ENCODE measurements at regions not wholly inside any gene's neighbourhood (a gene's known extent, or its start where the extent isn't known, plus 50 kb on each side); places are given as distances from the start of the nearest gene placed in this dataset.

DNA sequence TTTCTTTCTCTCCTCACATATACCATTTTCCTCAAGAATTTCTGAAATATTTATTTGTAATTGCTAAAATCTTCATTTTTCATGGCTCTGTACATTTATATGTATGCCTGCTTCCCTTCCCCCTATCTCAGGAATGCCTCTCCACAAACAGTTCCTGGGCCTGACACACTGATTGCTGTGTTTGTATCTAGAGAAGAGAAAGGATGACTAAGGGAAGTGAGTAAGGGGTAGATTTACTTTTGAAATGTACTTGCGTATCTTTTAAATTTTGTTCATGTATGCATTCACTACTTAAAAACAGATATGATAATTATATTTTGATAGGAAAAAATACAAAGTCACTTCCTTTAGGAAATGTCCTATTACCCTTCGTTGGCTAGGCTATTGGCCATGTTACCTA, 790.8 kb downstream of the PCDH18 start:
- DNase-seq, result no peak

DNA sequence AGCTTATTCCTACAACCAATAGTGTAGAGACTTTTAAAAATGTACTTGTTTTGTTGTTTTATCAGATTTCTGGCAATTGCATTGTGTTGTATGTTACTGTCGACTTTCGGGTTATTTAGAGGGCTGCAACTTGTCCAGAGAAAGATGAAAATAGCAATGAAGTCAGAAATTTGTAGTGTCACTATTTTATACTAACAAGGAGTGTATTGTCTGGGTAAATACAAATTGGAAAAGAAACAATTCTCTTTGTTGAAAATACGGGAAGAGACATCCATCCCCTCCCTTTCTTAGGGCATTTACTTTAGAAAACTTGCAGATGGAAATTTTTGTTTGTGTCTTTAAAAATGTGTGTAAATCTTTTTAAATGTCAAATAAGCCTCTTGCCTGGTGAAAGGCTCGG, 792.0 kb downstream of the PCDH18 start:
- no peak for DNase-seq

DNA sequence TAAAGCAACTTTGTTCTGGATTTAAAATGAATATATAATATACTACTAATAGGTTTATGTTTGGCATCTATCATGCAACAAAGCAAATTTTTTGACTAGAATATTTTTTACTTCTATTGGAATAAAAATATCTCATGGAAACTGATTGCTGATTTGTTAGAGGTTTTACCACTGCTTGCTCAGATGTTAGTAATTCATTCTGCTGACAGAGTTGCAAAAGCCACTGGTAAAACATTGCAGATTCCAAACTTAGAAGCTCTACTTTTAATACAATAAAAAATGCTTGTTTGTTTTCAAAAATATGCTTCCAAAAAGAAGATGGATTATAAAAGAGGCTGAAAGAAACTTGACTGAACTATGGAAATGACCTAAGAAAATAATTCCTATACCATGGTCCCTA, 795.2 kb downstream of the PCDH18 start:
- no peak for DNase-seq

DNA sequence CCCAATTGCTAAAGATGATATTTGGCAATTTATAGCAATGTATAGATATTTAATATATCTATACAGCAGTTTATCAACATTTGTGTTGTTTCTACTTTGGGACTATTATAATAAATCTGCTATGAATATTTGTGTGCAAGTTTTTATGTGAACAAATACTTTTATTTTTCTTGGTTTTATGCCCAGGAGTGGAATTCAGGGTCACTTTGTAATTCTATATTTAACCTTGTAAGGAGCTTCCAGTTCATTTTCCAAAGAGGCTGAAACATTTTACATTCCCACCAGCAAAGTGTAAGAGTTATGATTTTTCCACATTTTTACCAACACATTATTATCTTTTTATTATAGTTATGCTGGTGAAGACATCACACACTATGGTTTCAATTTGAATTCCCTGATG, 801.3 kb downstream of the PCDH18 start:
- no peak for DNase-seq

DNA sequence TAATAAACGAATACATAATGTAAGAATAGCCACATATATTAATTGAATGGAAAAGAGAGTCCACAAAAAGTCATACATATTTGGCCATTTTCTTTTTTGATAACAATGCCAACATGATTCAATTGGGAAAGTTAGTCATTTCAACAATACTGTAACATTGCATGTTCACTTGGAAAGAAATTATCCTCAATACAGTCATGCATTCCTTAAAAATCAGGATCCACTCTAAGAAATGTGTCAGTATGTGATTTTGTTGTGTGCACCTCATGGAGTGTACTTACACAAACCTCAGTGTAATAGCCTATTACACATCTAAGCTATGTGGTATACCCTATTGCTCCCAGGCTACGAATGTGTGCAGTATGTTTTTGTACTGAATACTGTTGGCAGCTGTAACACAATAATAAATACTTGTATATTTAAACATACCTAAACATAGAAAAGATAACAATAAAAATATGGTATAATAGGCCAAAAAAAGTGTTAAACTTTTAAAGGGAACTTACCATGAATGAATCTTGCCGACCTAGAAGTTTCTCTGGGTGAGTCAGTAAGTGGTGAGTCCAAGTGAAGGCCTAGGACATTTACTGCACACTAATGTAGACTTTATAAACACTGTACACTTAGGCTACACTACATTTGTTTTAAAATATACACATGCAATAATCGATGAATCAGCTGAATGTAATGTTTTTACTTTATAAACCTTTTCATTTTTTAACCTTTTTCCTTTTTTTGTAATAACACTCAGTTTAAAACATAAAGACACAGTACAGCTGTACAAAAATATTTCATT, 806.8 kb downstream of the PCDH18 start:
- no peak for DNase-seq

DNA sequence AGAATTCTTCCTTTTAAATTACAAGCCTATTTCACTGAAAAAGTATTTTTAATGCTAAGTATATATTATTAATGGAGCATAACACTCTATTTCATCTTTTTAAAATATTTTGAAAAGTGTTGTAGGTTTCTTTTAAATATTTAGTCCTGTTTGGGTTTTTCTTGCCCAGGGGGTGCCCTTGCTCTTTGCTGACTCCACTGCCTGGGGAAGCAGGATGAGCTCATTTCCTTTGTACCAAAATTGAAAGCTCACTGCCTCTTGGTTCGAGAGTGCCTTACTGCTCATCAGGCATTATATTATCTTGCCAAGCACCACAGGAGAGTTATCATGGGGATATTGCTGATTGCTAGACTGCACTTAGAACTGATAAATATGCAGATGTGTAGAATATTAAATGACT, 819.2 kb downstream of the PCDH18 start:
- DNase-seq, result peak; percentile 71

DNA sequence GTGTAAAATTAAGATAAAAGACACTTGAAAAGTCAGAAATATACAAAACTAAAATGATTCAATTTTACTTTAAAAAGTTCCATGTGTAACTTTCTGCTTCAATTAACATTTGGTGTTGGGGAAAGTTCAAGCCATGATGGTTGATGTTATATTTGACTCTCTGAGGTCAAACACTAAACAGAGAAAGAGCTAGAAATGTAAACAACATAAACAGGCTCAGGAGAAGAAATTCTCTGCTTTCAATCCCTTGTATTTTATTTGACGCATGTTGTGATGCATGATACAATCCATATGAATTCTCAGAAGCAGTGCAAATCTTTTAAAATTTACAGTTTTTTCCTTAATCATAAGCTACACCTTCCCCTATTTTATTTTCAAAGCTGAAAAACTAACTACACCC, 822.4 kb downstream of the PCDH18 start:
- DNase-seq, result no peak

DNA sequence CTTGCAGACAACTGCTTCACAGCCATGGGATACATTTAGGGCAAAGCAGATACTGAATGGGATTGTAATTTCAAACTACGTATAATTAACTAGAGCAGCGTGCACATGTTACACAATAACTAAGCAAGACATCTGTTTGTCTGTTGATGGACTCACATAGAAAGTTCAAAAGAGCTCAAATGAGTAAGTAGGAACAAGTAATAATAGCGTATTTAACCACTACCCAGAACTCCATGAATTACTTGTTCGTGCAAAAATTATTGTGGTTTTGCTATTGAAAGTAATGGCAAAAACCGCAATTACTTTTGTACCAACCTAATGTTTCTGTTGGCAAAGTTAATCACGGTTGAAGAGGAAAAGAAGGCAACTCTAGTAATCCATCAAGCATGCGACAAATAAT, 825.4 kb downstream of the PCDH18 start:
- DNase-seq, result no peak

DNA sequence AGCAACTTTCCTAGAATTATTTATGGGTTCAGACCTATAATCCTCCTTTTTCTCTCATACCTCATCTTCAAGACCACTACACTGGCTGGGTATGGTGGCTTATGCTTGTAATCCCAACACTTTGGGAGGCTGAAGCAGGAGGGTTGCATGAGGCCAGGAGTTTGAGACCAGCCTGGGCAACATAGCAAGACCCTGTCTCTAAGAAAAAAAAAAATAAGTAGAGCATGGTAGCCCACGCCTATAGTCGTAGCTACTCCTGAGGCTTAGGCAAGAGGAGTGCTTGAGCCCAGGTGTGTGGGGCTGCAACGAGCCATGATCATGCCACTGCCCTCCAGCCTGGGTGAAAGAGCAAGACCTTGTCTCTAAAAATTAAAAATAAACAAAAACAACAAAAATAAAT, 832.4 kb downstream of the PCDH18 start:
- no peak for DNase-seq

DNA sequence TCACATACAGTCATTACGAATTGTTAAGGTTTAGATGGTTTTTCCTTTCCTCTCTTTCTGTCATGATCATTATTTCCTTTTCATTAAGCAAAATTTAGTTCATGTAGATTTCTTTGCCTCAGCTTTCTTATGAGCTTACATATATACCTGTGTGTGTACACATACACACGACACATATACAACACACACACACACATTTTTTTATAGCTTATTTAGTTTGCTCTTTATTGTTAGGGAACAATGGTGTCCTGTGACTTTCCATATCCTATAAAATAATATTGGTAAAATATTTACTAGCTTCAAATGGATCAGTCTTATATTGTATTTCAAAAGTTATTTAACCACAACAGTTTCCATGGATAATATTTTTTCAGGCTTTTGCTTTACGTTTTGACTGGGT, 840.7 kb downstream of the PCDH18 start:
- no peak for DNase-seq

DNA sequence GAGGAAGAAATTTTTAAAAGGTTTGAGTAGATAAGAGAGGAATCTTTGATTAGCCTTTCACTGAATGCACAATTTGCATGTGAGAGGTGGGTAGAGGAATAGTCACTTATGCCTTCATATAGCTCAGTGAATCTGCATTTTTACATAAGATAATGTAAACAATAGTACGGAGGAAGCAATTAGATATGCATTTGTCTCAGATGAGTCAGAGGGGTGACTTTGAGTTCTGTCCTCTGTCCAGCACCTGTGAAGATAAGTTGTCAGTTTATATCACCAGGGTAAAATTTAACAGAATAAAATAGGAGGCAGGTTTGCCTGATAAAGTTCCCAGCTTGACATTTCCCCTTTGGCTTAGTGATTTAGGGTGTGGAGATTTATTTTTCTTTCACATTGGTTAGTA, 841.9 kb downstream of the PCDH18 start:
- DNase-seq, result peak; percentile 35

DNA sequence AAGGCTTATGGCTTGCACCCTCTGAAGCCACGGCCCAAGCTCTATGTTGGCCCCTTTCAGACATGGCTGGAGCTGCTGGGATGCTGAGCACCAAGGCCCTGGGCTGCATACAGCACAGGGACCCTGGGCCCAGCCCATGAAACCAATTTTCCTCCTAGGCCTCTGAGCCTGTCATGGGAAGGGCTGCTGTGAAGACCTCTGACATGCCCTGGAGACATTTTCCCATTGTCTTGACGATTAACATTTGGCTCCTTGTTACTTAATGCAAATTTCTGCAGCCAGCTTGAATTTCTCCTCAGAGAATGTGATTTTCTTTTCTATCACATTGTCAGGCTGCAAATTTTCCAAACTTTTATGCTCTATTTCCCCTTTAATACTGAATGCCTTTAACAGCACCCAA, 844.7 kb downstream of the PCDH18 start:
- DNase-seq, result no peak

DNA sequence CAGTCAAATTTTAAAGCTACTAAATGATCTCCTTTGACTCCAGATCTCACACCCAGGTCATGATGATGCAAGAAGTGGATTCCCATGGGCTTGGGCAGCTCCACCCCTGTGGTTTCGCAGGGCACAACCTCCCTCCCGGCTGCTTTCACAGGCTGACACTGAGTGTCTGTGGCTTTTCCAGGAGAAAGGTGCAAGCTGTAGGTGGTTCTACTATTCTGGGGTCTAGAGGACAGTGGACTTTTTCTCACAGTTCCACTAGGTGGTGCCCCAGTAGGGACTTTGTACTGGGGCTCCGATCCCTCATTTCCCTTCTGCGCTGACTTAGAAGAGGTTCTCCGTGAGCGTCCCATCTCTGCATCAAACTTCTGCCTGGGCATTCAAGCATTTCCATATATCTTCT, 845.2 kb downstream of the PCDH18 start:
- DNase-seq, result peak; percentile 46

DNA sequence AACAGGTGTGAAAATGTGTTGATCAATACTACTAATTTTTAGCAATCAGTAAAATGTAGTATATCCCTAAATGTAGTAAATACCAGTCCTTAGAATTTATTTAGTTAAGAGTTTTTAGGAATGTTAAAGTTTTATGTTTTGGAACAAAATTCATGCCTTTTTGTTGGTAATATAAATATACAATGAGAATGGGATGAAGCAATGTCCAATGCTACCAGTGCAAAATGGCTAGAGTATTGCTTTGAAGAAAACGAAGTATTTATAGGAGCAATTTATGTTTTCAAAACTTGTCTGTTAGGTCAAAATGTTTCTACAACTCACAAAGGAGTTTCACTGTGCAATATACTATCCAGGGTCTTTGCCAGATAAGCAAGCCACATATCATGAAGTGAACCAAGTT, 851.5 kb downstream of the PCDH18 start:
- DNase-seq, result no peak

DNA sequence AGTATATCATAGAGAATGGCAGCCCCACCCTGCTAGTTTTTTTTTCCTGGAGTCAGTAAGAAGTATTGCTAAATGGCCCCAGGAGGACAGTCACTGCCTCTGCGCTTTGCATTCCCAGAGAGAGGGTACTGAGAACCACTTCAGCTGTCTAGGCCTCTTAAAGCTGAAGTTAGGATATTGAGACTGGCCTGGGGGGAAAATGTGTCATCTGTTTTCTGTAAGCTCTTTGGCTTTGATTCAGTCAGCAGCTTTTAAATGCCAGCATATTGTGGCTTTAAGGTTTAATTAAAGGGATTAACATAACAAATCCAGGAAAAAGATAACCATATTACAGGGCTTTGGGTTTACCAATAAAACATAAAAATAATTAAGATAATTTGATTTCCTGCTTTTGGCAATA, 852.0 kb downstream of the PCDH18 start:
- DNase-seq, result no peak

DNA sequence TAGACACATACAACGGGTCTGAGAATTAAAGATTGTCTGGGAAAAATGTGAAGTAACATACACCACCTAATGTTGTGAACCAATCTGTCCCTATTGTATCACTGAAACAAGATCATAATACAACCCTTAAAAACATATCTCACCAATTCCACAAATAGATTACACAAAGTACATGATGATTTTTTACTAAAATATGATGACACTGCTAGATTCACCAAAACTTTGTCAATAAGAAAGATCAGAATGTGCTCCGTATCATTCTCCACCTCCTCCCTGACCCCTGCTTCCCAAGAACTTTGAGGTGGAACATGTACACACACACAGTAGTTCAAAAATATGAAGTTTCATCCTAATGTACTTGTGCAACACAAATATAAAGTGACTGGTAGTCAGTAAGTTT, 862.0 kb downstream of the PCDH18 start:
- DNase-seq, result no peak

DNA sequence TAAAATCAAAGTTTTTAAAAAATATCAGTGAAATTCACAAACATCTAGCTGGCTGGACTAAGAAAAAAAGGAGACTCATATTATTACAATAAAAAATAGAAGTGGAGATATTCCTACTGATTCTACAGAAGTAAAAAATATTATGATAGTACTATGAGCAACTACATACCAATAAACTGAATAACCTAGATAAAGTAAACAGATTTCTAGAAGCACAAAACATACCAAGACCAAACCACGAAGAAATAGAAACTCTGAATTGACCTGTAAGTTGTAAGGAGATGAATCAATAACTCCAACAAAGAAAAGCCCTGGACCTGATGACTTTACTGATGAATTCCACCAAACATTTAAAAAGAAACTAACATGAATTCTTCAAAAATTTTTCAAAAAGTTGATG, 867.3 kb downstream of the PCDH18 start:
- DNase-seq, result no peak

DNA sequence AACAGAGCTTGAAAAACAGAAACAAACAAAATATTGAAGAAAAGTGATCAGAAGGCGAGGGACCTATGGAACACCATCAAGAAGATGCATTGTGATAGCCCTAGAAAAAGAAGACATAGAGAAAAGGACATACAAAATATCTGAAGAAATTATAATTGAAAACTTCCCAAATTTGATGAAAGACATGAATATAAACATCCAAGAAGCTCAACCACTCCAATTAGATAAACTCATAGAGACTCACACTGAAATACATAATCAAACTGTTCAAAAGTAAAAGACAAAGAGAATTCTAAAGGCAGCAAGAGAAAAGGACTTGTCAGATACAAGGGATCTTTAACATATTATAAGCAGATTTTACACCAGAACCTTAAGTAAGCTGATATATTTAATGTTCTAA, 869.8 kb downstream of the PCDH18 start:
- no peak for DNase-seq

DNA sequence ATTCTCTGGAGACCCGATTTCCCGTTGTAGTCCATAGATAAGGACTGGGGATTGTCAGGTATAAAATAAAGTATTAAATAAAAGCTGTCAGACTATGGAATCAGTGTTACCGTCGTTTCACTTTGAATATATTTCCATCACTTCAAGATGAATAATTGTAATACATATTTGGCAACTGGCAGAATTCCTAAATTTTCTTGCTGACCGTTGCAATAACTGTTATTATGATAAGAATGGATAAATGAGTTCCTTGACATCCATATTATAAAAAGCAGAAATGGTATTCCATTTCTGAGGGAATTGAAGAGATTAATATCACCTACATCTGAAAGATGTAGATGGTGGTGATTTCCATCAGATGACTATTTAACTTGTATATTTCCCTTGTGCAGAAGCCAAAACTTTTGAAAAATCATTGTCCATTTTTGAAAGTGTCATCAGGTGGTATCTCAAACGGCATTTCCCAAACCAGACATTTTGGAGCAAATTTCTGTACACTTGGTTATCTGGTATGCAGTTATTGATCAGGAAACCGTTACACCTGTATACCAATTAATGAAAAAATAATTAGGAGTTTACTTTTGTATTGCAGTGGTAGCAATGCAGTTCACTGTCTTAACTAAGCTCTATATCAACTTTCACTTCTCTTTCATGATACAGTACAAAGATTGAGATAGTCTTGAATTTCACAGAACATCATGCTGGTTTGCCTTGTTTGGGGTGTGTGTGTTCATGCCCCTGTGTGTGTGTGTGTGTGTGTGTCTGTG, 878.5 kb downstream of the PCDH18 start:
- DNase-seq, result no peak

DNA sequence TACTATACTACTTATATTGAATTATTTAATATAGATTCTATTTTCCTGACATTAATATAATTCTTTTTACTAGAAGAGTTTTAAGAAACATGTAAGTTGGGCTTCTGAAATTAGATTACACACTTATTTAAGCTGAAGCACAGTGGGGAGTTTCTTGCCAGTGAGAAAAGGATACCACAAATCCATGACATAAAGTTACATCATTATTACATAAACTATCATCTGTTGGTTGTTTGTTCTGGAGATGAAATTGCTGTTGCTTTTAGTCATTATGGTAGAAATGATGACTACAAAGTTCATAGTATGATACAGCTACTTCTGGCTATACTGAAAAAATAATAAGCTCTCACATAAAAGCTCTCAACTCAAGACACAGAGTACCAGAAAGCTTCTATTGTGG, 880.4 kb downstream of the PCDH18 start:
- peak; percentile 21 for DNase-seq

DNA sequence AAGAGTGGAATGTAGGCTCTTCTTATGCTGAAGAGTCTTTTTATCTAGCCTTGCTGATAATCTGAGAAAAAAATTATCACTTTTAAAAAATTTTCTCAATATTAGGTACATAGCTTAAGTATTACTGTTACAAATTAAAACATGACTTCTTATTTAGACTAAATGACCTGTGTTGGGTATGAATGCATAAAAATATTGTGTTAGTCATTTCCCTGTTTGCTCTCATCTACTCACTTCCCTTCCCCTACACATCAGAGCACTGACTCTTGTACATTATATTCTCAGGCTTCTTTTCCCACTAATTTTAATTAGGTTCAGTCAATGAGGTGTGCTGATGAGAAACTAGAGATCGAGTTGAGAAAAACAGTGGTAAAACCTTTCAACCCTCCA, 881.0 kb downstream of the PCDH18 start:
- no peak for DNase-seq

DNA sequence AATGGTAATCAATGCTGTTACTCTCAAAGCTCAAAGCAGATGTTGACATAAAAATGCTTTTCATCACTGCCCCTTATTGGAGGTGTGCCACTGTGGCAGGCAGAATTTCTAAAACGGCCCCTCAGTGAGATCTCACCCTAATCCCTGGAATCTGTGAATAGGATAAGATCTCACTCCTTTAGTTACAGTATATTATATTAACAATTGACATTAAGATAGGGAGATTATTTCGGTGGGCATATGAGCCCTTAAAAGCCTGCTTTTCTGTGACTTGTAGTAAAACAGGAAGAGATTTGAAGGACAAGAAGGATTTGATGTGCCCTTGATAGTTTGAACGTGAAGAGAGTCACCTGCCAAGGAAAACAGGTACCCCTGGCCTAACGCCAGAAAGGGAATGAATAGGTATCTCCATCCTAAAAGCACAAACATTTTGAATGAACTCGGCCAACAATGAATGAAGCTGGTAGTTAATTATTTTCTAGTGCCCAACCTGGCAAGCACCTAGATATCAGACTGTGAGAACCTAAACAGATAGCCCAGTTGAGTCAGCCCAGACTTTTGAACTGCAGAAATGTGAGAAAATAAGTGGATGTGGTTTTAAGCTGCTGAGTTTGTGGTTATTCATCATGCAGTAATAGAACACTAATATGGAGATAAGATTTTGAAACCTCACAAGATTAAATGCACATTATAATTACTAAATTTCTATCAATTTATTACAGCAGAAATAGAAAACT, 881.6 kb downstream of the PCDH18 start:
- no peak for DNase-seq

DNA sequence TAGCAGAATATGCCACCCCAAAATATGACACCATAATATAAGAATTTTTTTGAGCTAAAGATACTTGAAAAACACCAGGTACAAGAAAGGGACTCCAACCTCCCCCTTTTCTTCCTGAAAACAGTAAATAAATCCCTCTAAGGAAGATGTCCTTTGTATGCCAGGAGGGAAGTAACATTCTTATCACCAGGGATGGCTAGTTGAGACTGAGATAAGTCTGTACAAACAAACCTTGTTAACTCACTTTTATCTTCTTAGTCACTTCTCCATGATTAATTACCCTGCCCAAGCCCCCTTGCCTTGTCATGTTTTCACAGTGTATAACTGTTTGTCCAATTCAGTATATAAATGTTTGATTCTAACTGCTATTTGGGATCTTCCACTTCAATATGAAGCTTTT, 888.0 kb downstream of the PCDH18 start:
- peak; percentile 33 for DNase-seq

DNA sequence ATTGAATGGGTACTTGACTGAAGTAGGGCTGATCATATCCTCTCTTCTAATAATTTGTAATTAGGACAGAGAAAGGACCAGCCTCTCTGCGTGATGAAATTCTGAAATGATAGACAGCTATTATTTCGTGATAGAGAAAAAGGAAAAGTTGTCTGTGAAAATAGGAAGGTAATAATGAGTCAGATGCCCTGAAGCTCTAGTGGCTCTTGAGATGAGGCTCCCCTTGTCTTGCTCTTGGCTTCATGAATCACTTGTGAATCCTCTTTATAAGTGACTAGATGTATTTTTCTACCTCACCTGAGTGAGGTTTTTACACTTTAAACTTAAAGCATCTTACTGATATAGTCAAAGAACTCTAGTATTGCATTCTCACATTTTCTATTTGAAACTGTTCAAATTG, 888.9 kb downstream of the PCDH18 start:
- no peak for DNase-seq
